Activated CD4-positive, alpha-beta memory T cell treated with anti-CD3 and anti-CD28 coated beads for 36 hours (primary cell): ENCODE measurements at regions not wholly inside any gene's neighbourhood (a gene's known extent, or its start where the extent isn't known, plus 50 kb on each side); places are given as distances from the start of the nearest gene placed in this dataset.

Source experiments
- CTCF ChIA-PET: fragments of 350-600 bp; sonication (Branson Sonifier 250); formaldehyde crosslinking; loops from one replicate; lab custom pipeline; 2021; ENCODE audit warnings: antibody characterized with exemption, inconsistent platforms; lab: Charles Lee
- POLR2A ChIA-PET: fragments of 350-600 bp; sonication (Branson Sonifier 250); formaldehyde crosslinking; loops from one replicate; lab custom pipeline; 2021; ENCODE audit warnings: antibody characterized with exemption; lab: Charles Lee
- DNase-seq: peaks from one replicate; pipeline ENCODE4 v3.0.0-alpha.2; 2020
- H3K27ac Mint-ChIP-seq: one replicate; pipeline ENCODE4 v1.8.0; 2021; ENCODE audit warnings: mixed read lengths
- H3K27me3 Mint-ChIP-seq: one replicate; pipeline ENCODE4 v1.8.0; 2021; ENCODE audit warnings: mixed read lengths
- H3K36me3 Mint-ChIP-seq: one replicate; pipeline ENCODE4 v1.8.0; 2021; ENCODE audit warnings: mixed read lengths
- H3K4me1 Mint-ChIP-seq: one replicate; pipeline ENCODE4 v1.8.0; 2021; ENCODE audit warnings: low read depth, mixed read lengths
- H3K4me3 Mint-ChIP-seq: one replicate; pipeline ENCODE4 v1.8.0; 2021; ENCODE audit warnings: mild to moderate bottlenecking, mixed read lengths
- H3K9me3 Mint-ChIP-seq: one replicate; pipeline ENCODE4 v1.8.0; 2021; ENCODE audit warnings: mixed read lengths
- intact Hi-C: fragments of 100-400 bp; cut with micrococcal nuclease; formaldehyde crosslinking; loops from one replicate; pipeline ENCODE4 v1.15.1; 2023

DNA sequence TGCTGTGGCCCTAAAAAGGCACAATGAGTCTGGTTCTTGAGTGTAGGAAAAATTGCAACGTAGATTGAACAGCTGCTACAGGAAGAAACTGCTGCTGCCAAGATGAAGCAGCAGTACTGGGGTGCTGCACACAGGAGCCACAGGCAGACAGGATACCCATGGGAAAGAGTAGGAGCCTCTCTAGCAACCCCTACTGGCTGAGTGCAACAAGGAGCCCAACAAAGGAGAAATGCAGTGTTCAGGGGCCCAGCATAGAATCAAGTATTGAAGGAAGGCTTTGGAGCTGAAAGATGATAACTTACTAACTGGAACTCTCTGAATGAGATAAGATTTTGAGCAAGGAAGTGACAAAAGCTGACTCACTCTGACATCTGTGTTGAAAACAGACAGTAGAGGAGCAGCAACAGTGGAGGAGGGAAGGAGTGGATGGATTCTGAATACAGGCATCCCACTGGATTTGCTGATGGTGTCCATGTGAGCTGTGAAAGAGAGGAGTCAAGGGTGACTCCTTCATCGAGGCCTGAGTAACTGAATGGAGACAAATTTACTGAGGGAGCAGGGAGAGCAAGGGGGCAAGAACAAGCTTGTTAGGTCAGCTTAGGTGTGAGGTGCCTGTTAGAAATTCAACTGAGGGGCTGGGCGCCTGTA, 534.7 kb upstream of the JARID2 start:
- Mint-ChIP-seq H3K27ac (peak overlapping the region; percentile 96), H3K36me3 (peaks cover 7% of the 10 kb centered on the region), H3K27me3 (no peaks in the 10 kb centered on the region), H3K4me1 (peaks cover 70% of the 10 kb centered on the region), H3K4me3 (peak overlapping the region; percentile 80), H3K9me3 (peaks cover 3% of the 10 kb centered on the region)
- CTCF ChIA-PET, result interaction anchor here (0.6 to 4.4 kb wide), 29 partner anchors 10 to 914 kb away, joined by 3 to 45 read pairs (median 3); no protein-coding TSS in a partner anchor
- intact Hi-C loops, result loop anchor here (1.0 to 5.0 kb wide), 7 partner anchors 22 to 502 kb away; no protein-coding TSS in a partner anchor
- POLR2A ChIA-PET, result interaction anchor here (0.6 to 2.2 kb wide), 18 partner anchors 9 to 706 kb away, joined by 3 to 12 read pairs (median 4); no protein-coding TSS in a partner anchor
- peak; percentile 86 for DNase-seq

DNA sequence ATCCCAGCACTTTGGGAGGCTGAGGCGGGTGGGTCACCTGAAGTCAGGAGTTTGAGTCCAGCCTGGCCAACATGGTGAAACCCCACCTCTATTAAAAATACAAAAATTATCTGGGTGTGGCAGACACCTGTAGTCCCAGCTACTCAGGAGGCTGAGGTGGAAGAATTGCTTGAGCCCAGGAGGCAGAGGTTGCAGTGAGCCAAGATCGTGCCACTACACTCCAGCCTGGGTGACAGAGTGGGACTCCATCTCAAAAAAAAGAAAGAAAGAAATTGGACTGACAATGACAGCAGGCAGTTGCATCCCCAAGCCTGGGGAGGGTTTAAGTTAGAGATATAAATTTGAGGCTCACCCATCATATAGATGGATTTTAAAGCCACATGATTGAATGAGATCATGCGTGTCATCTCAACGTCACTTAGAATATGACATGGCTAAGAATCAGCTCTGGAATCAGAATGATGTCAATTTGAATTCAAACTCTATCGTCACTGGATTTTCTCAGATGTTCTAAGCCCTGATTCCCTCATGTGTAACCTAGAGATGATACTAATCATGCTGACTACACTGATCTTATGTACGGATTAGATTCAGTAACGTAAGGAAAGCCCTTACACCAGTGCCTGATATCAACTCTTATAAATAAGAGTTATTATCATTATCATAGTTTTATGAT, 534.0 kb upstream of the JARID2 start:
- intact Hi-C loops, result loop anchor here (1.0 to 5.0 kb wide), 7 partner anchors 21 to 503 kb away; no protein-coding TSS in a partner anchor
- H3K4me3 Mint-ChIP-seq, result peak overlapping the region; percentile 80
- no peak for DNase-seq
- H3K4me1 Mint-ChIP-seq, result peaks cover 67% of the 10 kb centered on the region
- H3K36me3 Mint-ChIP-seq, result peaks cover 7% of the 10 kb centered on the region
- H3K9me3 Mint-ChIP-seq, result no peaks in the 10 kb centered on the region
- H3K27me3 Mint-ChIP-seq, result no peaks in the 10 kb centered on the region
- POLR2A ChIA-PET, result interaction anchor here (0.6 to 2.2 kb wide), 15 partner anchors 12 to 501 kb away, joined by 3 to 12 read pairs (median 4); no protein-coding TSS in a partner anchor
- CTCF ChIA-PET, result interaction anchor here (0.8 to 4.4 kb wide), 27 partner anchors 9 to 913 kb away, joined by 3 to 45 read pairs (median 3); no protein-coding TSS in a partner anchor
- H3K27ac Mint-ChIP-seq, result peak overlapping the region; percentile 96

DNA sequence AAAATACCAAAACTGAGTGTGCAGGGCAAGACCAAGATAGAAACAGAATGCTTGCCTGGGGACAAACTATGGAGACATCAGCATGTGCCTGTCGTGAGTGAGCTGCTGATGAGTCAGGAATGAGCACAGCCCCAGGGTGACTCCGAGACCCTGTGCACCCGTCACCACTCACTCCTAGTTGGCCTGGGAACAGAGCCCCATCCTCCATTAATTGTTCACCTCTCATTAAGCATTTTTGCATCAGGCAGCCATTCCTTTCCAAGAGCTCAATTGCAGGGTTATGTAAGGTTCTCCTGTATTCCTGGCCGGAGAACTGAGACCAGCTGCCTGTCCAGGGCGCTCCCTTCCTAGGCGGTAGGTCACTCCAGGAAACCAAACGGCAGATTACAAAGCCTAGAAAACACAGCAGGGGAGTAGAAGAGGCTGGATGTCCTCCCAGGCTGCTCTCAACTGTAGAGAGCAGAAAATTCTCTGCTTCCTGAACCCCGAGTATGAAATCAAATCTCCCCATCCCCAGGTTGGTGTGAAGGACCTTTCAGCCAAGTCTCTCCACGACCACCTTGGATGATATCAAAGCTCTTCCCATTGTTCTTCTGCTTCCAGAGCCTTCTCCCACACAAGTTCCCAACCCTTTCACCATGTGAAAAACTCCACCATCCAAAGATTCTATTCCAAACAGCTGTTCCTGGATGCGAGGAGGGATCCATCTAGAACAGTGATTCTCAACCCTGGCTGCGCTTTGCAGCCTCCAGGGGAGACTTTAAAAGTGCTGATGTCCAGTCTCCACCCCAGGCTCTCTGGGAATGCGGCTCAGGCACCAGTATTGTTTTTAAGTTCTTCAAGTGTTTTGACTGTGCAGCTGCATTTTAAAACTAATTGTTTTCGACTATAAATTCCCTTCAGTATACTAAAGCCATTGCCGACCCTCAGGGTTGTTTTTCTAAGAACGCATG, 532.6 kb upstream of the JARID2 start:
- Mint-ChIP-seq H3K9me3 (no peaks in the 10 kb centered on the region), H3K36me3 (peaks cover 10% of the 10 kb centered on the region), H3K27me3 (no peaks in the 10 kb centered on the region), H3K4me3 (peak overlapping the region; percentile 0), H3K27ac (peak overlapping the region; percentile 83), H3K4me1 (peaks cover 62% of the 10 kb centered on the region)
- POLR2A ChIA-PET, result interaction anchor here (11.5 kb wide), 1 partner anchor 18 kb away, joined by 125 read pairs; no protein-coding TSS in a partner anchor
- CTCF ChIA-PET, result interaction anchor here (0.5 to 4.4 kb wide), 4 partner anchors 13 to 568 kb away, joined by 3 to 45 read pairs (median 4); no protein-coding TSS in a partner anchor
- DNase-seq, result peak; percentile 57
- intact Hi-C loops, result loop anchor here (5.0 kb wide), 1 partner anchor 436 kb away; no protein-coding TSS in a partner anchor

DNA sequence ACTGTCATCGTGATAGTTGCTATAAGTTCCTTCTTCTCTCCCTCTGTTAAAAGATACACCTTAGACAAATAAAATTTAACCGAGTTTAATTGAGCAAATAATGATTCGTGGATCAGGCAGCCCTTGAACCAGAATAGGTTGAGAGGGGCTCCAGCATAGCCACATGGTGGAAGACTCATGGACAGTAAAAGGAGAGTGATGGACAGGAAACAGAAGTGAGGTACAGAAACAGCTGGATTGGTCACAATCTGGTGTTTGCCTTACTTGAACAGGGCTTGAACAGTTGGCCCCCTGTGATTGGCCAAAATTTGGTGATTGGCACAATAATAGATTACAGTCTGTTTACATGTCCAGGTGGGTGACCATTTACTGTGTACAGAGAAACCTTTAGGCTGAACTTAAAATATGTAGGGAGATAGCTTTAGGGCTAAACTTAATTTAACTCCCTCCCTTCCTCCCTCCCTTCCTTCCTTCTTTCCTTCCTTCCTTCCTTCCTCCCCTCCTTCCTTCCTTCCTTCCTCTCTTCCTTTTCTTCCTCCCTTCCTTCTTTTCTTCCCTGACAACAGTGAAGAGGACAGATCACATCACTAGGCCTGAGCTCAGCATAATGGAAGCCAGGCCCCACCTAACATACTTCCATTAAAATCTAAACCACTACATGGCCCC, 531.8 kb upstream of the JARID2 start:
- intact Hi-C loops, result loop anchor here (5.0 kb wide), 1 partner anchor 437 kb away; no protein-coding TSS in a partner anchor
- Mint-ChIP-seq H3K4me1 (peaks cover 62% of the 10 kb centered on the region), H3K27ac (peak overlapping the region; percentile 83), H3K36me3 (peaks cover 10% of the 10 kb centered on the region), H3K4me3 (peak overlapping the region; percentile 34), H3K27me3 (no peaks in the 10 kb centered on the region), H3K9me3 (no peaks in the 10 kb centered on the region)
- ChIA-PET CTCF (interaction anchor here (0.6 to 1.8 kb wide), 3 partner anchors 12 to 502 kb away, joined by 3 to 5 read pairs (median 4); no protein-coding TSS in a partner anchor), POLR2A (interaction anchor here (1.3 to 11.5 kb wide), 2 partner anchors 17 to 162 kb away, joined by 5 to 125 read pairs; no protein-coding TSS in a partner anchor)
- DNase-seq, result no peak

DNA sequence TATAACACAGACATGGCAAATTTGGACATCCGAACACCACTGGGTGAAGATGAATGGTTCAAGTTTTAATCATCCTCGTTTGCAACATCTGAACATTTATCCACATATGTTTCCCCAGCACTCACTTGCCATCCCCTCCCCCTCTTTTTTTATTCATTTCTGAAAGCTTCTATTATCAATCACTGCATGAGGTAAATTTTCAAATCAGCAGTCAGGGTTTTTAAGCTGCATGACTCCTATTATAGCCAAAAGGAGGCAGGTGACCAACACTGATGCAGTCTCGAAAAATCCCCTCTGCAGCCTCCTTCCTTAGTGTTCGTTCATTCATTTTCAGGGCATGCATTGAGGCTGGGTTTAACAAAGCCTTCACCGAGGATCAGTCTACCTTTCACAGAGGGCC, 530.8 kb upstream of the JARID2 start:
- H3K36me3 Mint-ChIP-seq, result peaks cover 9% of the 10 kb centered on the region
- POLR2A ChIA-PET, result interaction anchor here (0.6 to 11.5 kb wide), 3 partner anchors 16 to 168 kb away, joined by 4 to 125 read pairs (median 5); no protein-coding TSS in a partner anchor
- peak overlapping the region; percentile 62 for H3K4me3 Mint-ChIP-seq
- no peak for DNase-seq
- CTCF ChIA-PET, result interaction anchor here (0.6 to 1.8 kb wide), 2 partner anchors 47 to 503 kb away, joined by 4 to 5 read pairs; no protein-coding TSS in a partner anchor
- intact Hi-C loops, result no loop called here
- peaks cover 64% of the 10 kb centered on the region for H3K4me1 Mint-ChIP-seq
- H3K9me3 Mint-ChIP-seq, result no peaks in the 10 kb centered on the region
- peak overlapping the region; percentile 73 for H3K27ac Mint-ChIP-seq
- H3K27me3 Mint-ChIP-seq, result no peaks in the 10 kb centered on the region

DNA sequence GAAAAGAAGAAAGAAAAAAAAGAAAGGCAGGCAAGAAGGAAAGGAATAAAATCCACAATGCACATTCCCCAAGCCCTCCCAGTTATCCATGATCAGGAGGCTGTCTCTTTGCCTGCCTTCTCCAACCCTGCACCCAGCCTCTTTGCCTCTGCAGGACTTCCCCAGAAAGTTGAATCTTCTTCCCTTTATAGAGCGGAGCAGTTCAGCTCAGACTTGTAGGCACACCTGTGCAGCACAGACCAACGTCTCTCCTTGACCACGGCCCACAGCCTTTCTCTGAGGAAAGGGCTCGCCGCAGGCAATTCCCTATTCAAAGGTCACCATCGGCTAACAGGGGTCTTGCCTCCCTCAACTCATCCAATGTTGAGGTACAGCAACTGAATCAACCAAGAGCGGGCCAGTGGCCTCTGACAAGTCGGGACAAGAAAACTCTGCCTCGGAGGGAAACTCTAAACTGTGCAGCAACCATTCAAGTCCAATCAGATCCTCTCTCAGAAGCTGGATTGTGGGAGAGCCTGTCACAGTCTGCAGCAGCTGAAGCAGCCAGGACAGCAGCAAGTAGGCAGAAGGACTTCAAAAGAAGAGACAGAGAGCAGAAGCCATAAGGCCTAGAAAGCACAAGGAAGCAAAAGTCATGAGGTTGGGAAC, 529.2 kb upstream of the JARID2 start:
- H3K36me3 Mint-ChIP-seq, result peaks cover 4% of the 10 kb centered on the region
- peak overlapping the region; percentile 66 for H3K4me3 Mint-ChIP-seq
- no peak for DNase-seq
- POLR2A ChIA-PET, result interaction anchor here (1.0 to 11.5 kb wide), 5 partner anchors 9 to 159 kb away, joined by 3 to 125 read pairs (median 3); no protein-coding TSS in a partner anchor
- intact Hi-C loops, result no loop called here
- peaks cover 66% of the 10 kb centered on the region for H3K4me1 Mint-ChIP-seq
- CTCF ChIA-PET, result interaction anchor here (1.9 kb wide), 1 partner anchor 15 kb away, joined by 5 read pairs; no protein-coding TSS in a partner anchor
- H3K27me3 Mint-ChIP-seq, result no peaks in the 10 kb centered on the region
- no peaks in the 10 kb centered on the region for H3K9me3 Mint-ChIP-seq
- peak overlapping the region; percentile 73 for H3K27ac Mint-ChIP-seq

DNA sequence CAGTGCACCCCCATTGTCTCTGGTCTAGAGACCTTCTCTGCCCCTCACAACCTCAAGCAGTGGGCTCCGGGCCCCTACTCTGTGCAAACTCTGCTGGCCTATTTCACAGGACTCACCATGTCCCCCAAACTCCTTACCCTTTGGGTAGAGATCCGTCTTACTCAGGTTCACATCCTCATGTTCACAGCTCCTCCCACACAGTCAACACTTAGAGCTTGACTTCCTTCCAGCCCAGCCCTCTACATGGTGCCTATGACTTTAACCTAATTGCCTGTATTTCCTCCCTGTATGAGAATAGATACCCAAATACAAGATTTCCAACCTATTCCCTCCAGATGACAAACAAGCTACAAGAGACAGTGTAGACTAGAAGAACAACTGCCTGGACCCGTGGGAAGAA, 528.6 kb upstream of the JARID2 start:
- H3K4me3 Mint-ChIP-seq, result peak overlapping the region; percentile 66
- intact Hi-C loops, result no loop called here
- peaks cover 65% of the 10 kb centered on the region for H3K4me1 Mint-ChIP-seq
- H3K27me3 Mint-ChIP-seq, result no peaks in the 10 kb centered on the region
- ChIA-PET POLR2A (interaction anchor here (0.7 to 11.5 kb wide), 7 partner anchors 10 to 175 kb away, joined by 3 to 125 read pairs (median 3); no protein-coding TSS in a partner anchor), CTCF (interaction anchor here (0.8 to 1.9 kb wide), 3 partner anchors 15 to 157 kb away, joined by 3 to 5 read pairs (median 3); no protein-coding TSS in a partner anchor)
- peak overlapping the region; percentile 73 for H3K27ac Mint-ChIP-seq
- peak; percentile 52 for DNase-seq
- H3K36me3 Mint-ChIP-seq, result peaks cover 4% of the 10 kb centered on the region
- H3K9me3 Mint-ChIP-seq, result no peaks in the 10 kb centered on the region

DNA sequence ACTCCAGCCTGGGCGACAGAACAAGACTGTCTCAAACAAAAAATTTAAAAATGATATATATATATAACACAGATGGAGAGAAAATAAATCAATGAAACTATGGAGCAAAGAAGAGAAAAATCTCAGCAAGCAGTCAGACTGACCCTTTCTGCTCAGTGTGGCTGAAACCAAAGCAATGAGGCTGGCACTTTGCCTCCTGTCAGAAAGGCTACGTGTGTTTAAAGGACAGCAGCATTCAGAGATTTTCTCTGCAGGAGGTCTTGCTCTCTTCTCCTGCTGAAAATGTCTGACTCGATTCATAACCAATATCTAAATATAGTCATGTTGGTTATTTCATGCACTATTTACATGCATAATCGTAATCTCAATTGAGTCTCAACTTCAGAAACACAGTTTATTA, 527.0 kb upstream of the JARID2 start:
- Mint-ChIP-seq H3K4me3 (peak overlapping the region; percentile 50), H3K27ac (peak overlapping the region; percentile 84), H3K9me3 (no peaks in the 10 kb centered on the region), H3K36me3 (peaks cover 4% of the 10 kb centered on the region), H3K27me3 (no peaks in the 10 kb centered on the region), H3K4me1 (peaks cover 66% of the 10 kb centered on the region)
- ChIA-PET CTCF (no interaction called here), POLR2A (interaction anchor here (2.6 to 11.5 kb wide), 2 partner anchors 12 to 29 kb away, joined by 8 to 125 read pairs; no protein-coding TSS in a partner anchor)
- DNase-seq, result no peak
- intact Hi-C loops, result no loop called here

DNA sequence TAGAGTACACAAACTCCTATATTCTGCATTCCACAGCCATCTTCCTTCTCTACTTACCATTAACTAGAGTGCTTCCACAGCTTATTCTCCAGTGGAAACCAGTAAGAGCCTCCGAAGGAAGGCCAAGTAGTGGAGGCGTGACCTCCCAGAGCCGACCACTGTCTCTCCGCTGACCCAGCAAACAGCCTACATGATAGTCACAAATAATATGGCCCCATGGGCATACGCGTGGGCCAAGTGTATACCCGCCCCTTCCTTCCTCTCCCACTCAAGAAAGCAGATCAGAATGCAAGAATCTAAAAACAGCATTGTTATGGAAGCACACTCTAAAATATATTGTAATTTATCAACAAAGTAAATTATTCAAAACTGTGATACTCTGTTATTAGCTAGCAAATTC, 526.6 kb upstream of the JARID2 start:
- peaks cover 4% of the 10 kb centered on the region for H3K36me3 Mint-ChIP-seq
- no peaks in the 10 kb centered on the region for H3K9me3 Mint-ChIP-seq
- H3K4me1 Mint-ChIP-seq, result peaks cover 70% of the 10 kb centered on the region
- POLR2A ChIA-PET, result interaction anchor here (2.6 to 11.5 kb wide), 2 partner anchors 12 to 29 kb away, joined by 8 to 125 read pairs; no protein-coding TSS in a partner anchor
- H3K27me3 Mint-ChIP-seq, result no peaks in the 10 kb centered on the region
- H3K27ac Mint-ChIP-seq, result peak overlapping the region; percentile 84
- CTCF ChIA-PET, result no interaction called here
- DNase-seq, result no peak
- H3K4me3 Mint-ChIP-seq, result peak overlapping the region; percentile 50
- intact Hi-C loops, result no loop called here
